Kidney epithelial cell (primary cell): ENCODE measurements at regions not wholly inside any gene's neighbourhood (a gene's known extent, or its start where the extent isn't known, plus 50 kb on each side); places are given as distances from the start of the nearest gene placed in this dataset.

ENCODE experiments used
- DNase-seq: peaks from one replicate; pipeline ENCODE4 v3.0.0-alpha.2; 2010; ENCODE audit warnings: low read depth
- H3K27me3 ChIP-seq: 2 replicates; pipeline ENCODE4 v1.6.0; 2011; ENCODE audit warnings: low read length; ENCODE audit not compliant: control insufficient read depth, insufficient read depth
- H3K36me3 ChIP-seq: 2 replicates; pipeline ENCODE4 v1.5.1; 2011; ENCODE audit warnings: low read length; ENCODE audit not compliant: control insufficient read depth, insufficient read depth
- H3K4me3 ChIP-seq: 2 replicates; pipeline ENCODE4 v1.5.1; 2011; ENCODE audit warnings: low read depth, mild to moderate bottlenecking, control low read depth, low read length
- TF ChIP-seq, protein P1 (sequence below): IDR thresholded peaks from 2 replicates; pipeline ENCODE4 v1.5.1; 2011; ENCODE audit warnings: mild to moderate bottlenecking, moderate library complexity, low read length, control low read depth, inconsistent platforms; ENCODE audit not compliant: insufficient read depth, poor library complexity, severe bottlenecking

DNA sequence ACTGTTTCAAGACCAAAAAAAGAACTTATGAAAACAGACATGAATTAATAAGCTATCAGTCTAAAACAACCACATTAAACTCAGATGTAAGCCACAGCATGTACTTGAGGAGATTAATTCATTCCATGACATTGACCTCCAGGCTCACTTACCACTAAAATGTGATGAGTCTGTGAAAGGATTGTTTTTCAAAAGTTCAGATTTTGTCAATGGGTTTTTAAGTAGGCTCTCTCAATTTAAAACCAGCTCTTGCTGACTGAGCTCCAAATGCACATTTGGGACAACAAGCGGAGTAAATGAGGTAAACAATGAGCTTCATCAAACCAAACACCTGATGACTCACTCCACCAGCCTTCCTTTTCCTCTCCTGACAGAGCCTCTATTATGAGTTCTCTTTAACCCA, 197.0 kb downstream of the SIM1 start:
- no peak for DNase-seq
- TF ChIP-seq, protein P1, sequence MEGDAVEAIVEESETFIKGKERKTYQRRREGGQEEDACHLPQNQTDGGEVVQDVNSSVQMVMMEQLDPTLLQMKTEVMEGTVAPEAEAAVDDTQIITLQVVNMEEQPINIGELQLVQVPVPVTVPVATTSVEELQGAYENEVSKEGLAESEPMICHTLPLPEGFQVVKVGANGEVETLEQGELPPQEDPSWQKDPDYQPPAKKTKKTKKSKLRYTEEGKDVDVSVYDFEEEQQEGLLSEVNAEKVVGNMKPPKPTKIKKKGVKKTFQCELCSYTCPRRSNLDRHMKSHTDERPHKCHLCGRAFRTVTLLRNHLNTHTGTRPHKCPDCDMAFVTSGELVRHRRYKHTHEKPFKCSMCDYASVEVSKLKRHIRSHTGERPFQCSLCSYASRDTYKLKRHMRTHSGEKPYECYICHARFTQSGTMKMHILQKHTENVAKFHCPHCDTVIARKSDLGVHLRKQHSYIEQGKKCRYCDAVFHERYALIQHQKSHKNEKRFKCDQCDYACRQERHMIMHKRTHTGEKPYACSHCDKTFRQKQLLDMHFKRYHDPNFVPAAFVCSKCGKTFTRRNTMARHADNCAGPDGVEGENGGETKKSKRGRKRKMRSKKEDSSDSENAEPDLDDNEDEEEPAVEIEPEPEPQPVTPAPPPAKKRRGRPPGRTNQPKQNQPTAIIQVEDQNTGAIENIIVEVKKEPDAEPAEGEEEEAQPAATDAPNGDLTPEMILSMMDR = no peak
- no peaks in the 10 kb centered on the region for H3K36me3 ChIP-seq

DNA sequence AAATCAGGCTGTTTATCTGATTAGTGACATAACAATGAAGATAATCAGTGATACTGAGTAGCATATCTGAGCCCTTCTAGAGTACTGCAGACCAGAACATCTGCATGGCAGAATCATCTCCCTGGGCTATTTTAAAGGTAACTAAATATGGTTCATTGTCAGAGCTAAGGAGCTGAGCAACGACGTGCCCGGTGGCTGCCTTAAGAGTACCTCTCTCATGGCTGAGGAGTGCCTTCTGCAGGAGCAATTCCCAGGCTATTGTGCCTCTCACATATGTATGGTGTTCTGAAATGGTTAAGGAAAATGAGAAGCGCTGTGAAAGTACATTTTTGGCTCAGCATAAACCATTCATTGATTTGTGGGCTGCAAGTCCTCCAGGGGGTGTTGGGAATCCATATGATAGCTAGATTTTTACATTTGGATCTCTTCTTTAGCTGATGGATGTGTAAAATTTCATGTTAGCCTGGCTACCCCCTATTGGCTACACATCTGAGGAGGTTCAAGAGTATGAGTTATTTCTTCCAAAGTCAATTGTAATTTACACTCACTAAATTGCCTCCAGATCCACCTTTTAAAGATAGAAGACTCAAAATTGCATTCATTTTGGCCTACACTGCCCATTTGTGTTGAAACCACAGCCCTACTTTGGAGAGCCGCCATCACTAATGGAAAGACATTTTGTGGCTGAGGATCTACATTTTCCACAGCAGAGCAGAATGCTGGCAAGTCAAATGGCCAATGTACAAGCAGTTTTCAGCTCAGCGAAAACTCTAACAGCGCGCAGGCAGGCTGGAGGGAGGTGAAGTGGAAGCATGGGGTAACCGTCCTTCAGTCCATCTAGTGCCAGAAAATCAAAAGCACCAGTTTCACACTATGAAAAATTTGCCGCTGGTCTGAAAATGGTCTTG, 198.0 kb downstream of the SIM1 start:
- no peak for DNase-seq
- Histone ChIP-seq H3K36me3 (no peaks in the 10 kb centered on the region), H3K27me3 (no peaks in the 10 kb centered on the region), H3K4me3 (no peak overlapping the region)
- TF ChIP-seq, protein P1 = no peak

More for the DNA sequence above, 197.0 kb downstream of the SIM1 start:
- H3K27me3 ChIP-seq = no peaks in the 10 kb centered on the region
- no peak overlapping the region for H3K4me3 ChIP-seq

DNA sequence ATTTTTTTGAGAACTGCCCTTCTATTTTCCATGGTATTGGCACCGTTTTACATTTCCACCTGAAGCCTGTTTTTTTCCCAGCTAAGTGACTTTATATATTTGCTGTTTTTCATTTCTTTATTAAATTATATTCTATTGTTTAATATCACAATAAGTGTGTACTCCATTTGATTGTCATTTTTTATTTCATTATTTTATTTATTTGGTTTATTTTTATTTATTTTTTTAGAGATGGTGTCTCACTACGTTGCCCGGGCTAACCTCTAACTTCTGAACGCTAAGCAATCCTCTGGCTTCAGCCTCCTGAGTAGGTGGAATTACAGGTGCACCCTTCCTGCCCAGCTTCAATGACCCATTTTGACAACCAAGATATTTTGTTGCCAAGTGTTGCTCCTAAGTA, 202.6 kb downstream of the SIM1 start:
- no peaks in the 10 kb centered on the region for H3K27me3 ChIP-seq
- no peak overlapping the region for H3K4me3 ChIP-seq
- TF ChIP-seq, protein P1 = no peak
- DNase-seq = no peak
- H3K36me3 ChIP-seq = no peaks in the 10 kb centered on the region

DNA sequence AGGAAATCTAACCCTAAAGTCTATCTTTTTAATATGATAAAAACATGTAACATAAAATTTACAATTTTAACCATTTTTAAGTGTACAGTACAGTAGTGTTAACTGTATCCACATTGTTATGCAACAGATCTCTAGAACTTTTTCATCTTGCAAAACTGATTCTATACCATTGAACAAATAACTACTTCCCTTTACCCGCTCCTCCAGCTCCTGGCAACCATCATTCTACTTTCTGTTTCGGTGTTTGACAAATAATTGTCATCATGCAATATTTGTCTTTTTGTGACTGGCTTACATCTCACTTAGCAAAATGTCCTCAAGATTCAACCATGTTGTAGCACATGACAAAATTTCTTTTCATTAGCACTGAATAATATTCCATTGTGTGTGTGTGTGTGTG, 203.2 kb downstream of the SIM1 start:
- TF ChIP-seq, protein P1 = no peak
- Histone ChIP-seq H3K4me3 (no peak overlapping the region), H3K27me3 (no peaks in the 10 kb centered on the region), H3K36me3 (no peaks in the 10 kb centered on the region)
- no peak for DNase-seq

DNA sequence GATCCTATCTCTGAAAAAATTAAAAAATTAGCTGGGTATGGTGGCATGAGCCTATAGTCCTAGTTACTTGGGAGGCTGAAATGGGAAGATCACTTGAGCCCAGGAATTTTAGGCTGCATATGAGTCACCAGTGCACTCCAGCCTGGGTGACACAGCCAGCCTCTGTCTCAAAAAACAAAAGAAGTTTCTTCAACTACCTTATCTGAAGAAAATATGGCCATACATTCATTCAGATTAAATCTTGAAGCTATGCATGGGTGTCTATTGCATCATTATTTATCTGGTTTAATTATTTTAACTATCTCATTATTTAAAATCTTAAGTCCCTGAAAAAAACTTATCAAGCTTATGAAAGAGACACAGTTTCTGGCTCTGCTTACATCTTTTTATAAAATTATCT, 204.1 kb downstream of the SIM1 start:
- no peaks in the 10 kb centered on the region for H3K27me3 ChIP-seq
- DNase-seq = no peak
- no peaks in the 10 kb centered on the region for H3K36me3 ChIP-seq
- H3K4me3 ChIP-seq = no peak overlapping the region
- TF ChIP-seq, protein P1 = no peak

DNA sequence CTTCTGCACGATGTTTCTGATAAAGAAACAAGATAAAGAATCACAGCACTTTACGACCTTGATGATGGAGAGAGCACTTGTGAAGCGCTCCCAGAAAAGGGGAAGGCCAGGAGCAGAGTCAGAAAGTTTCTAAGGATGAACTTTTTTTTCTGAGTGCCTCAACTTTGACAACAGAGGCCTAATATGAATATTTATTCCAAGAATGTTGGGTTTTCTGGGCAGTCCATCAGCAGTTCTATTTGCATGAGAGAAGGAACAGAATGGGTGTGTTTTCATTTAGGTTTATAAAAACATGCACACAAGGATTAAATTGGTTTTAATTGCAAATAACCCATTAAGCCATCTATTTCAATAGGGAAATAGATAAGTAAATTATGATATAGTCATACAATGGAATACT, 204.9 kb downstream of the SIM1 start:
- no peaks in the 10 kb centered on the region for H3K36me3 ChIP-seq
- H3K27me3 ChIP-seq = no peaks in the 10 kb centered on the region
- no peak overlapping the region for H3K4me3 ChIP-seq
- TF ChIP-seq, protein P1 = no peak
- DNase-seq = no peak
